Spleen (tissue), 7 donors: ENCODE measurements at regions not wholly inside any gene's neighbourhood (a gene's known extent, or its start where the extent isn't known, plus 50 kb on each side); places are given as distances from the start of the nearest gene placed in this dataset.
A peak's percentile ranks its signal among the peaks of the same experiment; 100 is the strongest.

Source experiments
- POLR2A ChIP-seq, 3 donors: fragments of 450-650 bp; IDR thresholded peaks; one replicate each; pipeline ENCODE4 v1.5.1; 2017; ENCODE audit warnings: antibody characterized with exemption in 3 of 3, mild to moderate bottlenecking in 1 of 3
- POLR2AphosphoS5 ChIP-seq, 3 donors: sonication (generic); formaldehyde crosslinking; IDR thresholded peaks; one replicate each; pipeline ENCODE4 v1.5.1; 2017; ENCODE audit warnings: antibody characterized with exemption in 3 of 3
- TF ChIP-seq, protein P1 (sequence below), 11 experiments: fragments of 200-600 bp in 7 of 11; fragments of 450-650 bp in 4 of 11; sonication (generic) in 4 of 11; IDR thresholded peaks in 8 of 11; conservative IDR thresholded peaks in 3 of 11; 1 replicate in 7 of 11; 2 replicates in 4 of 11; pipeline versions ENCODE4 v1.4.0 to v1.8.0; 2016 to 2021; ENCODE audit warnings: antibody characterized with exemption in 11 of 11, inconsistent platforms in 4 of 11, mild to moderate bottlenecking in 1 of 11
- donor health status: DM: no; HTN: no; CAD: no; lungs with moderate emphysema.
- donor health status: DM: no; HTN: no; CAD: no.
- donor health status: DM: no; HTN: no; CAD: no.

DNA sequence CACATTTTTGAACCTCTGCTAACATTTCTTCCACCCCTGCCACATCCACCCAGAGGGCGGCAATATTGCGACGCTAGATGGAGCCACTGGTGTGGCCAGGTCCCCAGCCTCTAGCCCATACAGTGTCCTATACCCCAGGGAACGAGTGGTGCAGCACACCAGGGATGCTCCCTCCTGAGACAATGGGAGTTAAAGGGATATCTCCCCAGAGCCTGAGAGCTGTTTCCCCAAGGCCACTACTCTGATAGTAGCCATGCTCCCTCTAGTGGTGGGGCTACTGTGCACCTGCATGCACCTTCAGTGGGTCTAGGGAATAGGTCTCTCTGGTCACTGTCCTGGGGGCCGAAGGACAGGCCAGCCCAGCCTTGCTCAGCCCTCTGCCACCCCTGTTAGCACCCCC lies 336.4 kb upstream of the FSHR start:
- TF ChIP-seq POLR2A (IDR thresholded peaks at IDR 0.05) (no peak), POLR2AphosphoS5 (IDR thresholded peaks at IDR 0.05) (no peak)
- TF ChIP-seq, protein P1, sequence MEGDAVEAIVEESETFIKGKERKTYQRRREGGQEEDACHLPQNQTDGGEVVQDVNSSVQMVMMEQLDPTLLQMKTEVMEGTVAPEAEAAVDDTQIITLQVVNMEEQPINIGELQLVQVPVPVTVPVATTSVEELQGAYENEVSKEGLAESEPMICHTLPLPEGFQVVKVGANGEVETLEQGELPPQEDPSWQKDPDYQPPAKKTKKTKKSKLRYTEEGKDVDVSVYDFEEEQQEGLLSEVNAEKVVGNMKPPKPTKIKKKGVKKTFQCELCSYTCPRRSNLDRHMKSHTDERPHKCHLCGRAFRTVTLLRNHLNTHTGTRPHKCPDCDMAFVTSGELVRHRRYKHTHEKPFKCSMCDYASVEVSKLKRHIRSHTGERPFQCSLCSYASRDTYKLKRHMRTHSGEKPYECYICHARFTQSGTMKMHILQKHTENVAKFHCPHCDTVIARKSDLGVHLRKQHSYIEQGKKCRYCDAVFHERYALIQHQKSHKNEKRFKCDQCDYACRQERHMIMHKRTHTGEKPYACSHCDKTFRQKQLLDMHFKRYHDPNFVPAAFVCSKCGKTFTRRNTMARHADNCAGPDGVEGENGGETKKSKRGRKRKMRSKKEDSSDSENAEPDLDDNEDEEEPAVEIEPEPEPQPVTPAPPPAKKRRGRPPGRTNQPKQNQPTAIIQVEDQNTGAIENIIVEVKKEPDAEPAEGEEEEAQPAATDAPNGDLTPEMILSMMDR (IDR thresholded peaks at IDR 0.05 in 8 of 11, conservative IDR thresholded peaks at IDR 0.05 in 3 of 11), result peak in 1 of 11 experiments; percentile 10
